ENCODE measurements at regions not wholly inside any gene's neighbourhood (a gene's known extent, or its start where the extent isn't known, plus 50 kb on each side); places are given as distances from the start of the nearest gene placed in this dataset.

- Histone ChIP-seq H3K27me3 (replicated peaks in 1 of 4; ENCODE audit: control extremely low read depth in 1 of 4, control insufficient read depth in 3 of 4, insufficient read depth in 4 of 4, low read length in 3 of 4) (no peaks in the 10 kb centered on the region), H2AFZ (ENCODE audit: insufficient read depth, low read depth, low read length, poor library complexity, severe bottlenecking) (no peak overlapping the region), H3K36me3 (replicated peaks in 1 of 2; ENCODE audit: control extremely low read depth in 1 of 2, control insufficient read depth in 1 of 2, extremely low read depth in 1 of 2, insufficient read depth in 2 of 2, low read length in 1 of 2) (no peaks in the 10 kb centered on the region), H3K27ac (ENCODE audit: low read length in 2 of 2) (no peak overlapping the region), H3K79me2 (ENCODE audit: control insufficient read depth, insufficient read depth, low read length) (no peaks in the 10 kb centered on the region), H3K4me1 (ENCODE audit: control insufficient read depth in 2 of 2, insufficient read depth in 2 of 2, low read length in 2 of 2) (no peaks in the 10 kb centered on the region), H3K9me3 (ENCODE audit: control extremely low read depth in 1 of 3, control insufficient read depth in 2 of 3, insufficient read depth in 1 of 3, low read length in 2 of 3) (peaks cover 0 to 9% (median 2%) of the 10 kb centered on the region in 3 donors), H3K4me2 (replicated peaks; ENCODE audit: low read depth, low read length, poor library complexity, severe bottlenecking) (no peak overlapping the region), H4K20me1 (ENCODE audit: control insufficient read depth, insufficient read depth, low read length, poor library complexity, severe bottlenecking) (no peaks in the 10 kb centered on the region), H3K4me3 (ENCODE audit: control extremely low read depth in 1 of 5, extremely low read depth in 1 of 5, insufficient read depth in 1 of 5, low read depth in 2 of 5, low read length in 4 of 5) (no peak overlapping the region), H3K9ac (ENCODE audit: low read length) (no peak overlapping the region)
- ATAC-seq (ENCODE audit: low read depth) (no peak), DNase-seq (no peak)
- no peak overlapping the region for H3K4me3 Mint-ChIP-seq
- H3K27me3 Mint-ChIP-seq = no peaks in the 10 kb centered on the region
- ChIA-PET CTCF (no interaction called here), POLR2A (no interaction called here)
- no peak overlapping the region for H3K27ac Mint-ChIP-seq
- TF ChIP-seq, protein P1, sequence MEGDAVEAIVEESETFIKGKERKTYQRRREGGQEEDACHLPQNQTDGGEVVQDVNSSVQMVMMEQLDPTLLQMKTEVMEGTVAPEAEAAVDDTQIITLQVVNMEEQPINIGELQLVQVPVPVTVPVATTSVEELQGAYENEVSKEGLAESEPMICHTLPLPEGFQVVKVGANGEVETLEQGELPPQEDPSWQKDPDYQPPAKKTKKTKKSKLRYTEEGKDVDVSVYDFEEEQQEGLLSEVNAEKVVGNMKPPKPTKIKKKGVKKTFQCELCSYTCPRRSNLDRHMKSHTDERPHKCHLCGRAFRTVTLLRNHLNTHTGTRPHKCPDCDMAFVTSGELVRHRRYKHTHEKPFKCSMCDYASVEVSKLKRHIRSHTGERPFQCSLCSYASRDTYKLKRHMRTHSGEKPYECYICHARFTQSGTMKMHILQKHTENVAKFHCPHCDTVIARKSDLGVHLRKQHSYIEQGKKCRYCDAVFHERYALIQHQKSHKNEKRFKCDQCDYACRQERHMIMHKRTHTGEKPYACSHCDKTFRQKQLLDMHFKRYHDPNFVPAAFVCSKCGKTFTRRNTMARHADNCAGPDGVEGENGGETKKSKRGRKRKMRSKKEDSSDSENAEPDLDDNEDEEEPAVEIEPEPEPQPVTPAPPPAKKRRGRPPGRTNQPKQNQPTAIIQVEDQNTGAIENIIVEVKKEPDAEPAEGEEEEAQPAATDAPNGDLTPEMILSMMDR (IDR thresholded peaks at IDR 0.05) = no peak
- TF ChIP-seq EZH2 (IDR thresholded peaks at IDR 0.05; ENCODE audit: borderline replicate concordance, insufficient read depth, low read depth, low read length, poor library complexity, severe bottlenecking) = no peak
- peaks cover 3% of the 10 kb centered on the region for H3K9me3 Mint-ChIP-seq (ENCODE audit: insufficient read depth)
- intact Hi-C loops (cut with micrococcal nuclease) = no loop called here
- H3K4me1 Mint-ChIP-seq = no peaks in the 10 kb centered on the region
These were observed 734.7 kb upstream of the FAM241A start for GRCh38 chr4:111410571-111410970.

GRCh38 chr4:111417521-111417920 lies 727.7 kb upstream of the FAM241A start:
- Histone ChIP-seq H3K27me3 (replicated peaks in 1 of 4; ENCODE audit: control extremely low read depth in 1 of 4, control insufficient read depth in 3 of 4, insufficient read depth in 4 of 4, low read length in 3 of 4) (no peaks in the 10 kb centered on the region), H3K9me3 (ENCODE audit: control extremely low read depth in 1 of 3, control insufficient read depth in 2 of 3, insufficient read depth in 1 of 3, low read length in 2 of 3) (peaks cover 0 to 9% (median 0%) of the 10 kb centered on the region in 3 donors), H3K4me1 (ENCODE audit: control insufficient read depth in 2 of 2, insufficient read depth in 2 of 2, low read length in 2 of 2) (no peaks in the 10 kb centered on the region), H2AFZ (ENCODE audit: insufficient read depth, low read depth, low read length, poor library complexity, severe bottlenecking) (no peak overlapping the region), H3K27ac (ENCODE audit: low read length in 2 of 2) (no peak overlapping the region), H4K20me1 (ENCODE audit: control insufficient read depth, insufficient read depth, low read length, poor library complexity, severe bottlenecking) (no peaks in the 10 kb centered on the region), H3K79me2 (ENCODE audit: control insufficient read depth, insufficient read depth, low read length) (no peaks in the 10 kb centered on the region), H3K36me3 (replicated peaks in 1 of 2; ENCODE audit: control extremely low read depth in 1 of 2, control insufficient read depth in 1 of 2, extremely low read depth in 1 of 2, insufficient read depth in 2 of 2, low read length in 1 of 2) (no peaks in the 10 kb centered on the region), H3K9ac (ENCODE audit: low read length) (no peak overlapping the region), H3K4me2 (replicated peaks; ENCODE audit: low read depth, low read length, poor library complexity, severe bottlenecking) (no peak overlapping the region), H3K4me3 (ENCODE audit: control extremely low read depth in 1 of 5, extremely low read depth in 1 of 5, insufficient read depth in 1 of 5, low read depth in 2 of 5, low read length in 4 of 5) (no peak overlapping the region)
- intact Hi-C loops (cut with micrococcal nuclease) = no loop called here
- Mint-ChIP-seq H3K4me1 (no peaks in the 10 kb centered on the region), H3K9me3 (ENCODE audit: insufficient read depth) (no peaks in the 10 kb centered on the region), H3K4me3 (no peak overlapping the region), H3K27ac (no peak overlapping the region), H3K27me3 (no peaks in the 10 kb centered on the region)
- POLR2A ChIA-PET = no interaction called here
- TF ChIP-seq EZH2 (IDR thresholded peaks at IDR 0.05; ENCODE audit: borderline replicate concordance, insufficient read depth, low read depth, low read length, poor library complexity, severe bottlenecking) = no peak
- TF ChIP-seq, protein P1 (IDR thresholded peaks at IDR 0.05) = no peak
- no peak for DNase-seq
- CTCF ChIA-PET = no interaction called here
- ATAC-seq (ENCODE audit: low read depth) = no peak

Measured in B cell (primary cell).